Transverse colon (tissue), 4 donors: ENCODE measurements at regions not wholly inside any gene's neighbourhood (a gene's known extent, or its start where the extent isn't known, plus 50 kb on each side); places are given as distances from the start of the nearest gene placed in this dataset.
"Not testable (repeated sequence)": the region's sequence is repeated elsewhere in the genome, so short reads cannot be mapped to it uniquely, and the experiment has no call there.

ENCODE experiments used
- DNase-seq: peaks from one replicate; pipeline ENCODE4 v3.0.0-alpha.2; 2019
- H3K27ac ChIP-seq, 4 donors: fragments of 200-600 bp; sonication (generic); 2 replicates each; pipeline ENCODE4 v1.5.1; 2016 to 2018; ENCODE audit warnings: inconsistent platforms in 4 of 4
- H3K27me3 ChIP-seq: fragments of 200-600 bp; sonication (generic); 2 replicates; pipeline ENCODE4 v1.5.1; 2017; ENCODE audit warnings: inconsistent platforms
- H3K36me3 ChIP-seq, 4 donors: fragments of 200-600 bp; sonication (generic); 2 replicates each; pipeline ENCODE4 v1.5.1; 2017 to 2019; ENCODE audit warnings: inconsistent platforms in 4 of 4
- H3K4me1 ChIP-seq, 4 donors: fragments of 200-600 bp; sonication (generic); 2 replicates each; pipeline ENCODE4 v1.5.1; 2017 to 2020; ENCODE audit warnings: inconsistent platforms in 4 of 4
- H3K4me3 ChIP-seq, 4 donors: fragments of 200-600 bp; sonication (generic); 1 replicate in 1 of 4; 2 replicates in 3 of 4; pipeline versions ENCODE4 v1.5.1 to v1.6.1; 2017 to 2019; ENCODE audit warnings: inconsistent platforms in 4 of 4
- H3K9me3 ChIP-seq, 2 donors: fragments of 200-600 bp; sonication (generic); 2 replicates each; pipeline ENCODE4 v1.5.1; 2017 to 2019; ENCODE audit warnings: inconsistent platforms in 2 of 2
- CTCF ChIP-seq, 5 experiments: fragments of 200-600 bp in 3 of 5; fragments of 450-650 bp in 2 of 5; sonication (generic) in 3 of 5; IDR thresholded peaks; 1 replicate in 2 of 5; 2 replicates in 3 of 5; pipeline ENCODE4 v1.5.1; 2016 to 2017; ENCODE audit warnings: antibody characterized with exemption in 5 of 5, inconsistent platforms in 3 of 5, mild to moderate bottlenecking in 2 of 5, moderate library complexity in 1 of 5
- EP300 ChIP-seq: sonication (generic); formaldehyde crosslinking; IDR thresholded peaks from one replicate; pipeline ENCODE4 v1.6.1; 2017; ENCODE audit warnings: antibody characterized with exemption, low read depth
- POLR2A ChIP-seq: fragments of 450-650 bp; IDR thresholded peaks from one replicate; pipeline ENCODE4 v1.6.1; 2016; ENCODE audit warnings: antibody characterized with exemption, mild to moderate bottlenecking, moderate library complexity
- POLR2AphosphoS5 ChIP-seq, 3 donors: sonication (generic); formaldehyde crosslinking; IDR thresholded peaks; one replicate each; pipeline ENCODE4 v1.6.1; 2016; ENCODE audit warnings: antibody characterized with exemption in 3 of 3
- WGBS, 2 donors: methylation state at CpG; one replicate each; pipeline ENCODE4 v1.1.5; 2018; ENCODE audit warnings: low coverage in 1 of 2; 5-methylcytosine and 5-hydroxymethylcytosine counted together
- in situ Hi-C, 4 donors: fragments of 200-750 bp; cut with MboI; loops; one replicate each; pipeline versions ENCODE4 v1.15.0 to v1.15.1; 2017; ENCODE audit warnings: low sequenced_read_pairs in 3 of 4, low pct_ligation_motif_present in 1 of 4, low pct_unique_long_range_greater_than_20kb in 1 of 4
- intact Hi-C: fragments of 100-400 bp; cut with DNase I; formaldehyde crosslinking; loops from one replicate; pipeline ENCODE4 v1.15.1; 2023; ENCODE audit warnings: low total_unique reads

- Histone ChIP-seq H3K27ac (no peak overlapping the region), H3K9me3 (no peaks in the 10 kb centered on the region), H3K4me3 (no peak overlapping the region), H3K27me3 (no peaks in the 10 kb centered on the region), H3K4me1 (no peaks in the 10 kb centered on the region), H3K36me3 (no peaks in the 10 kb centered on the region)
- no peak for DNase-seq
- intact Hi-C loops (loop anchor here (1.0 kb wide), 1 partner anchor 41 kb away; no protein-coding TSS in a partner anchor), in situ Hi-C loops (loop anchor here in 1 of 4 donors (25.0 kb wide), 1 partner anchor 279 kb away; no protein-coding TSS in a partner anchor)
- TF ChIP-seq POLR2AphosphoS5 (IDR thresholded peaks at IDR 0.05) (no peak), POLR2A (no peak), CTCF (IDR thresholded peaks at IDR 0.05) (no peak), EP300 (no peak)
- WGBS, 2 donors, result 84% methylated on average over 5 of the region's 5 CpGs; no CpG with 5 or more reads in 1 of the 2 donors
Measured at GRCh38 chr5:1732945-1733344, 66.7 kb downstream of the MRPL36 start.

- no peaks in the 10 kb centered on the region for H3K36me3 ChIP-seq
- no peaks in the 10 kb centered on the region for H3K9me3 ChIP-seq
- H3K4me3 ChIP-seq, result no peak overlapping the region
- H3K27ac ChIP-seq, result no peak overlapping the region
- no peaks in the 10 kb centered on the region for H3K27me3 ChIP-seq
- WGBS, 2 donors, result 65% methylated on average over 9 of the region's 9 CpGs; no CpG with 5 or more reads in 1 of the 2 donors
- intact Hi-C loops, result no loop called here
- no peaks in the 10 kb centered on the region for H3K4me1 ChIP-seq
- TF ChIP-seq CTCF (IDR thresholded peaks at IDR 0.05) (no peak), POLR2AphosphoS5 (IDR thresholded peaks at IDR 0.05) (no peak), EP300 (no peak), POLR2A (no peak)
- in situ Hi-C loops, result loop anchor here in 1 of 4 donors (25.0 kb wide), 1 partner anchor 280 kb away; no protein-coding TSS in a partner anchor
- no peak for DNase-seq
Measured at GRCh38 chr5:1732238-1732941, 67.2 kb downstream of the MRPL36 start.

- in situ Hi-C loops, result loop anchor here in 1 of 4 donors (25.0 kb wide), 1 partner anchor 280 kb away; no protein-coding TSS in a partner anchor
- WGBS, 2 donors, result 90 to 100% methylated on average over 1 to 4 of the region's 4 CpGs
- H3K4me3 ChIP-seq, H3K4me1 ChIP-seq, intact Hi-C loops, H3K9me3 ChIP-seq, DNase-seq, H3K36me3 ChIP-seq, H3K27me3 ChIP-seq, H3K27ac ChIP-seq: not testable (repeated sequence)
Measured at GRCh38 chr5:1731855-1732237, 67.8 kb downstream of the MRPL36 start.

GRCh38 chr5:1731091-1731639 lies 68.5 kb downstream of the MRPL36 start:
- no peak overlapping the region for H3K27ac ChIP-seq
- H3K9me3 ChIP-seq, result no peaks in the 10 kb centered on the region
- in situ Hi-C loops (loop anchor here in 1 of 4 donors (25.0 kb wide), 1 partner anchor 281 kb away; no protein-coding TSS in a partner anchor), intact Hi-C loops (no loop called here)
- no peak overlapping the region for H3K4me3 ChIP-seq
- H3K4me1 ChIP-seq, result no peaks in the 10 kb centered on the region
- WGBS, 2 donors, result 87% methylated on average over 11 of the region's 11 CpGs; no CpG with 5 or more reads in 1 of the 2 donors
- no peaks in the 10 kb centered on the region for H3K27me3 ChIP-seq
- no peak for TF ChIP-seq CTCF (IDR thresholded peaks at IDR 0.05)
- TF ChIP-seq POLR2AphosphoS5 (IDR thresholded peaks at IDR 0.05), result no peak
- TF ChIP-seq EP300, result no peak
- TF ChIP-seq POLR2A, result no peak
- no peaks in the 10 kb centered on the region for H3K36me3 ChIP-seq
- no peak for DNase-seq
